Cardiac fibroblast (primary cell): ENCODE measurements at regions not wholly inside any gene's neighbourhood (a gene's known extent, or its start where the extent isn't known, plus 50 kb on each side); places are given as distances from the start of the nearest gene placed in this dataset.

ENCODE experiments used
- DNase-seq, 2 donors: peaks; one replicate each; pipeline versions ENCODE4 v3.0.0 to v3.0.0-alpha.2; 2010; ENCODE audit warnings: low read depth in 2 of 2
- H3K4me3 ChIP-seq, 2 donors: replicated peaks in 1 of 2; 1 replicate in 1 of 2; 2 replicates in 1 of 2; pipeline ENCODE4 v1.5.1; 2011; ENCODE audit warnings: low read depth in 2 of 2, low read length in 2 of 2, mild to moderate bottlenecking in 2 of 2, moderate library complexity in 1 of 2
- TF ChIP-seq, protein P1 (sequence below): IDR thresholded peaks from one replicate; pipeline ENCODE4 v1.5.1; 2011; ENCODE audit warnings: low read depth, mild to moderate bottlenecking, low read length, inconsistent platforms

DNA sequence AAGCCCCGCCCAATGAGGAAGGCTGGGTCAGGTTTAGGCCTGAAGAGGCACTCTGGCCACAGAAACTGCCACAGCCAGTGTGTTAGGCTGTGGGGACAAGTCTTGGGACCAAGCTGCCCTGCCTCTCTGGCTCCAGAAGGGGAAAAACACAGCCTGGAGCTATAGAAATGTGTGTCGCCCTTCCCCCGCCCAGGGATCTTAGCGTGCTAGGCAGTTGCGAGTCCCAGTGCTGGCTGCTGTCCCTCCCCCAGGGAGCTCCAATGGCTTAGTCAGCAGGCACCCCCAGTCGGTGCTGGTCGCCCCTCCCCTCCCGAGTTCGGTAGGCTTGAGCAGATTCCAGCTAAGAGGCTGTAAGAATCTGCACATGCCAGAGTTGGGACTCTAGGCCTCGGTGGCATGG is 99.5 kb upstream of the API5 start:
- TF ChIP-seq, protein P1, sequence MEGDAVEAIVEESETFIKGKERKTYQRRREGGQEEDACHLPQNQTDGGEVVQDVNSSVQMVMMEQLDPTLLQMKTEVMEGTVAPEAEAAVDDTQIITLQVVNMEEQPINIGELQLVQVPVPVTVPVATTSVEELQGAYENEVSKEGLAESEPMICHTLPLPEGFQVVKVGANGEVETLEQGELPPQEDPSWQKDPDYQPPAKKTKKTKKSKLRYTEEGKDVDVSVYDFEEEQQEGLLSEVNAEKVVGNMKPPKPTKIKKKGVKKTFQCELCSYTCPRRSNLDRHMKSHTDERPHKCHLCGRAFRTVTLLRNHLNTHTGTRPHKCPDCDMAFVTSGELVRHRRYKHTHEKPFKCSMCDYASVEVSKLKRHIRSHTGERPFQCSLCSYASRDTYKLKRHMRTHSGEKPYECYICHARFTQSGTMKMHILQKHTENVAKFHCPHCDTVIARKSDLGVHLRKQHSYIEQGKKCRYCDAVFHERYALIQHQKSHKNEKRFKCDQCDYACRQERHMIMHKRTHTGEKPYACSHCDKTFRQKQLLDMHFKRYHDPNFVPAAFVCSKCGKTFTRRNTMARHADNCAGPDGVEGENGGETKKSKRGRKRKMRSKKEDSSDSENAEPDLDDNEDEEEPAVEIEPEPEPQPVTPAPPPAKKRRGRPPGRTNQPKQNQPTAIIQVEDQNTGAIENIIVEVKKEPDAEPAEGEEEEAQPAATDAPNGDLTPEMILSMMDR, result no peak
- no peak overlapping the region for H3K4me3 ChIP-seq
- no peak for DNase-seq

DNA sequence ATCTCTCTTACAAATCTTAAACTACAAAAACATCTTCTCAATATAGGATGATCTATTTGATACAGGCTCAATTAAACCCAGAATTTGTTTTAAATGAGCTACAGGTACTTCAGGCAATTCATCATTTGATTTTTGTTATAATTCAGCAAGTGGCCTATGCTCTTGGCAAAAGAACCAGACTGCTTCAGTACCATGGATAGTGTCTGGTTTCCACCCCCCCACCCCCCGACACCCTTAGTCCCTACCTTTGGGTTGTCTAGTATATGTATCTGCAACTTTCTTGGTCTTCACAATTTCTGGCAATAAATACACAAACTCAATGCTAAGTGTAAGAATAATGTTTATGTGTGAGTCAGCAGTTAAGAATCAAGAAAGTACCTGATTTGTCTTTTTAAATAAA is 97.3 kb upstream of the API5 start:
- H3K4me3 ChIP-seq, result no peak overlapping the region
- TF ChIP-seq, protein P1, result no peak
- DNase-seq, result no peak

DNA sequence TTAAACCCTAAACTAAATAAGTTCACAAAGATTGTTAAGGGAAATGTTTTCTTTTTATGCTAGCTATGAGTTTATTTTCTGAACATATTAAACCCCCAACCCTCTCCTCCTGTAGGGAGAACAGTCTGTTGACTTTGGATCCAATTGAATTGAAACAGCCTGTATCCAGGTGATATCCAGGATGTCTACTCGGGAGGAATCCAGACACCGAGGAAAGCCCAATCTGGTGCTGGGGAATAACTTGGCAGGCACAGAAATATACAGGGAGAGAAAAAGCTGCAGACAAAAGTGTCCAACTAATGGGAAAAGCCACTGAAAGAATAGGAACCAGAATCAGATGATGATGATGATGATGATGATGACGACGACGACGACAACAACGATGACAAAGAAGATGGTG is 93.9 kb upstream of the API5 start:
- no peak overlapping the region for H3K4me3 ChIP-seq
- no peak for DNase-seq
- TF ChIP-seq, protein P1, result no peak

DNA sequence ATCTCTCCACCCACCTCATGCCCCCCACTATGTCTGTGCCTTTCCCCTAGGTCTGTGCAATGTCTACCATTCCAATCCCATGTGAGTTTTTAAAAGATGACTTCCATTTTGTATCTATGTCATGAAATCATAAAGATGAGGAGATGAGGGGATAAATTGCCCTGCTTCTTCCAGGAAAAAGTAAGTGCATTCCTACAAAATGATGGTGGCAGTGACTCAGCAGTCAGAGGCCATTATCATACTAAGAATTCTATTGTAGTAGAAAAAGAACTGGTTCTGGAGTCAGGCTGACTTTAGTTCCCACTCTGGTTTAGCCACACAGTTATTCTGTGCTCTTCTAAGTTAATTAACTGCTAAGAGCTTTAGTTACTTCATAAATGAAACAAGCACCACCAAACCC is 89.6 kb upstream of the API5 start:
- TF ChIP-seq, protein P1, result no peak
- peak in 1 of 2 donors; percentile 1 for DNase-seq
- H3K4me3 ChIP-seq, result no peak overlapping the region

DNA sequence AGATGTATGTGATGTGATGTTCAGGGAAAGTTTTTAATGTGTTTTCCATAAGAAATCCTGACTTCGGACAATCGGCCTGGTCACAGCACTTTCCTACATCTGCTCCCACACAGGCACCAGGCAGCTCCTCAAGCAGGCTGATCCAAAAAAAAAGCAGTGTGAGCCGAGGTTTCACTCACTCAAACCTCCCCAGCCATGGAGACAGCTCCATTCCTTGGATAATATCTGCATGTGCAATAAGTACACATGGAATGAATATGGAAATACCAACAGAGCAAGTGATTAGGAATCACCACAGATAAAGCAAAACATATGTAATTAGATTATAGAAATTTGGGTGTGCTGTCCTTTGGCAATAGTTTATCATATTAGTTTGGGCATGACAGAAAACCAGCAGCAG is 88.8 kb upstream of the API5 start:
- no peak for DNase-seq
- no peak overlapping the region for H3K4me3 ChIP-seq
- TF ChIP-seq, protein P1, result no peak

DNA sequence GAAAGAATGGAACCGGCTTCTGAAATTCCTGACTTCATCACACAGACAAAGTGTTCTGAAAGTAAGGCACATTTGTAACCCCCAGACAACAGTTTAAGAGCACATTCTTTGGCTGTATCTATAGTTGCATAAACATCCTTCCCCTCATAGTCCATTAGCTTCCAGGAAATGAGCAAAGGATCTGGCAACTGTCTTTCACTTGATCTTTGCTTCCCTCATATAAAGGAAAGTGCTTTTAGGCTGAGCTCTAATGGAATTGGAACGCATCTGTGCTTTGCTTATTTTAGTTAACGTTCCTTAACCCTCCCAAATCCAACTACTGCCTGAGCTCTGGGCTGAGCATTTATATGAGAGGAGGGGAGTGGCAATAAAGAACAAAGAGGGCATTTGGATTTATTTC is 76.9 kb upstream of the API5 start:
- TF ChIP-seq, protein P1, result no peak
- DNase-seq, result no peak
- H3K4me3 ChIP-seq, result no peak overlapping the region

DNA sequence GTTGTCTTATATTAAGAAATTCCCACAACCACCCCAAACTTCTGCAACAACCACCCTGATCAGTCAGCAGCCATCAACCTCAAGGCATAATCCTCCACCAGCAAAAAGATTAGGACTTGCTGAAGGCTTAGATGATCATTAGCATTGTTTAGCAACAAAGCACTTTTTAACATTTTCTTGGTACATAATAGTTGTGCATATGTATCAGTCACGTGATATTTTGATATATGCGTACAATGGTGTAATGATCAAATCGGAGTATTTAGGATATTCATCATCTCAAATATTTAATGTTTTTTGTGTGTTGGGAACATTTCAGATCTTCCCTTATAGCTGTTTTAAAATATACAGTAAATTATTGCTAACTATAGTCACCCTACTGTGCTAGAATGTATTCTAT is 73.5 kb upstream of the API5 start:
- H3K4me3 ChIP-seq, result no peak overlapping the region
- TF ChIP-seq, protein P1, result no peak
- no peak for DNase-seq
